Mesendoderm (in vitro differentiated cells): ENCODE measurements at regions not wholly inside any gene's neighbourhood (a gene's known extent, or its start where the extent isn't known, plus 50 kb on each side); places are given as distances from the start of the nearest gene placed in this dataset.

Experiments
- DNase-seq: peaks from one replicate; pipeline ENCODE4 v3.0.0; 2013
- H2AK5ac ChIP-seq: 2 replicates; pipeline ENCODE4 v1.6.1; 2013; ENCODE audit warnings: low read length, inconsistent platforms
- H2BK120ac ChIP-seq: 2 replicates; pipeline ENCODE4 v1.6.1; 2013; ENCODE audit warnings: low read depth, mild to moderate bottlenecking, low read length, moderate library complexity, mixed read lengths
- H2BK15ac ChIP-seq: replicated peaks from 2 replicates; pipeline ENCODE4 v1.6.1; 2013; ENCODE audit warnings: low read depth, mild to moderate bottlenecking, moderate library complexity
- H2BK5ac ChIP-seq: 2 replicates; pipeline ENCODE4 v1.6.1; 2013; ENCODE audit warnings: low read length, inconsistent platforms
- H3K18ac ChIP-seq: 2 replicates; pipeline ENCODE4 v1.6.1; 2013; ENCODE audit warnings: mild to moderate bottlenecking, low read length, mixed read lengths
- H3K23ac ChIP-seq: one replicate; pipeline ENCODE4 v1.6.1; 2013; ENCODE audit warnings: low read length
- H3K27ac ChIP-seq: 2 replicates; pipeline ENCODE4 v1.5.1; 2013; ENCODE audit warnings: low read depth, mild to moderate bottlenecking, inconsistent platforms, low read length, moderate library complexity
- H3K27me3 ChIP-seq: 2 replicates; pipeline ENCODE4 v1.6.1; 2013; ENCODE audit warnings: low read length, control low read depth, mild to moderate bottlenecking, inconsistent platforms; ENCODE audit not compliant: insufficient read depth, poor library complexity
- H3K36me3 ChIP-seq: 2 replicates; pipeline ENCODE4 v1.6.1; 2013; ENCODE audit warnings: low read length, inconsistent platforms; ENCODE audit not compliant: control insufficient read depth, insufficient read depth
- H3K4ac ChIP-seq: one replicate; pipeline ENCODE4 v1.6.1; 2013; ENCODE audit warnings: low read depth, mild to moderate bottlenecking, low read length, moderate library complexity
- H3K4me1 ChIP-seq: 2 replicates; pipeline ENCODE4 v1.6.1; 2013; ENCODE audit warnings: low read depth, low read length, inconsistent platforms; ENCODE audit not compliant: control insufficient read depth
- H3K4me2 ChIP-seq: 2 replicates; pipeline ENCODE4 v1.6.1; 2013; ENCODE audit warnings: low read length
- H3K4me3 ChIP-seq: 2 replicates; pipeline ENCODE4 v1.5.1; 2013; ENCODE audit warnings: mild to moderate bottlenecking, low read length
- H3K56ac ChIP-seq: one replicate; pipeline ENCODE4 v1.6.1; 2013; ENCODE audit warnings: low read length
- H3K79me1 ChIP-seq: 2 replicates; pipeline ENCODE4 v1.6.1; 2013; ENCODE audit warnings: low read length, inconsistent platforms
- H3K79me2 ChIP-seq: 2 replicates; pipeline ENCODE4 v1.6.1; 2013; ENCODE audit warnings: mild to moderate bottlenecking, low read length; ENCODE audit not compliant: control insufficient read depth, insufficient read depth
- H3K9ac ChIP-seq: 2 replicates; pipeline ENCODE4 v1.6.1; 2013; ENCODE audit warnings: low read length, inconsistent platforms
- H4K5ac ChIP-seq: one replicate; pipeline ENCODE4 v1.6.1; 2013; ENCODE audit warnings: low read length
- H4K8ac ChIP-seq: one replicate; pipeline ENCODE4 v1.6.1; 2013; ENCODE audit warnings: low read depth, mild to moderate bottlenecking, control low read depth, low read length, moderate library complexity
- WGBS: extraction: QIAGEN DNeasy Blood & Tissue Kit; methylation state at CpG from one replicate; pipeline ENCODE4 v1.1.7; 2013; ENCODE audit warnings: low lambda C conversion rate, missing lambda C conversion rate; ENCODE audit not compliant: insufficient coverage; ENCODE audit errors: extremely low coverage; 5-methylcytosine and 5-hydroxymethylcytosine counted together

DNA sequence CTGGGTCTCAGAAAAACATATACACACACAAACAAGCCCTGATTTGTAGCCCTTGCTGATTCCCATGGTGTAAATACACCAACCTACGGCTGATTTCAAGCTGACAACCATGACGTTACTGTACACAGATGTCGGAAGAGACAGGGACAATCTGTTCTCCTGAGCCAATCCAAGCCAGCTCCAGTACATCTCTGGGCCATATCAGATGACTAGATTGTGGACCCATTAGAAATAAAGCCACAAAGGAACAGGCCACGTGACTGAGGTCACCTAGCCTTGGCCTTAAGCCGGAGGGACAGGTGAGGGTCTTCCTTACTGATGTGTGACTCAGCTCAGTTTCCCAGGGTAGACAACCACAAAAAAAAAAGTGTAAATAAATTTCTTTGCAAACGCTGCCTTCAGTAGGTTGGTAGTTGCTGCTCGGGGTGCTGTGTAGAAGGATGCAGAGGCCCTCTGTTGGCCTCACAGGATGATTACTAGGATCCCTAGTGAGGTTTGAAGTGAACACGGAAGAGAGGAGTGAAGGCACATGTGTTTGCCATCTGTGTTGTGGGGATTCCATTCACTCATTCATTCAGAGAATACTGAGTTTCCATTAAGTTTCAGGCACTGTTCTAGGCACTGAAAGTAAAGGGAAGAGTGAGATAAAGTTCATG is 99.0 kb upstream of the LARGE1 start:
- Histone ChIP-seq H3K4me2 (no peak overlapping the region), H3K18ac (no peak overlapping the region), H3K9ac (no peak overlapping the region), H4K5ac (no peak overlapping the region), H3K4me1 (no peaks in the 10 kb centered on the region), H3K36me3 (no peaks in the 10 kb centered on the region), H2BK5ac (no peak overlapping the region), H2AK5ac (no peak overlapping the region), H3K56ac (no peak overlapping the region), H3K23ac (no peak overlapping the region), H3K27ac (no peak overlapping the region), H2BK120ac (no peak overlapping the region), H3K79me1 (no peaks in the 10 kb centered on the region), H3K27me3 (no peaks in the 10 kb centered on the region), H4K8ac (no peak overlapping the region), H3K4ac (no peak overlapping the region), H3K79me2 (no peaks in the 10 kb centered on the region), H3K4me3 (no peak overlapping the region), H2BK15ac (no peak overlapping the region)
- DNase-seq, result peak; percentile 5
- WGBS, result no CpG with 5 or more reads among the region's 8 CpGs

DNA sequence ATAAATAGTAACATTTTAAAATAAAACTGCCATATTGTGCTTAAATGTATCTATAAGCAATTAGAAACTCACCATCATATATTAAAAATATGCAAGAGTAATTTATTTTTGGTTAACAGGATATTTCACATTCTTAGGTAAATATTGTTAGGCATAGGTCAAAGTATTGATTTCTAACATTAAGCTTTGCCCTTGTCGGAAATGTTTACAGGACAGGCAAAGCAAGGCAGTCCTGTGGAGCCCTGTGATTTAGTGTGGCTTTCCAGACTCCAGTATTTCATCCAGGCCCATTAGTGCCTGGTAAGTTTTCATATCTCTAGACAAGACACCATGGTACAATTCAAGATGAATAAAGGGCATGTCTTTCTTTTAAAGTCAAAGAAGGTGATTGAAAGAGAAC is 114.9 kb upstream of the LARGE1 start:
- no peaks in the 10 kb centered on the region for H3K36me3 ChIP-seq
- no peaks in the 10 kb centered on the region for H3K27me3 ChIP-seq
- H3K4me3 ChIP-seq, result no peak overlapping the region
- H2BK120ac ChIP-seq, result no peak overlapping the region
- H4K5ac ChIP-seq, result no peak overlapping the region
- H3K27ac ChIP-seq, result no peak overlapping the region
- no peak overlapping the region for H4K8ac ChIP-seq
- H3K4me2 ChIP-seq, result no peak overlapping the region
- H3K4ac ChIP-seq, result no peak overlapping the region
- no peak overlapping the region for H3K9ac ChIP-seq
- DNase-seq, result no peak
- H2BK15ac ChIP-seq, result no peak overlapping the region
- no peak overlapping the region for H3K18ac ChIP-seq
- no peak overlapping the region for H3K56ac ChIP-seq
- no peaks in the 10 kb centered on the region for H3K79me1 ChIP-seq
- no peak overlapping the region for H3K23ac ChIP-seq
- H3K4me1 ChIP-seq, result no peaks in the 10 kb centered on the region
- H2BK5ac ChIP-seq, result no peak overlapping the region
- WGBS, result no CpG with 5 or more reads among the region's 1 CpG
- H3K79me2 ChIP-seq, result no peaks in the 10 kb centered on the region
- H2AK5ac ChIP-seq, result no peak overlapping the region

DNA sequence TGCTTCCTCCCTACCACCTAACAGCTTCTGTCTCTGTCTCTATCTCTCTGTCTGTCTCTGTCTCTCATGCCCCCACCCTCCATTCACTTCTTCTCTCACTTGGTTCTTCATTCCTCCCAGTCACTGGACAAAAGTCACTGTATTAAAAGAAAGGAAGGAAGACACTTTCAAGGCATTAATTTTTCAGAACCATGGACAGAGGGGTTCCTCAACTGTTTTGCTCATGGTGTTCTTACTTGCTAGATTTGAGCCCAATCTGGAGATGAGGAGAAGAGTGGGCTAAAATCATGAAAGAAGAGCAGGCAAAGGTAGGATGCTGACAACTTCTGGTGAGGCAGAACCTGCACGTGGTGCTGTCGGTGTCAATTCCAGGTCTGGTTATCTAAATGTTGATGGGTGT is 116.7 kb upstream of the LARGE1 start:
- Histone ChIP-seq H3K36me3 (no peaks in the 10 kb centered on the region), H3K23ac (no peak overlapping the region), H2BK120ac (no peak overlapping the region), H3K4me1 (no peaks in the 10 kb centered on the region), H3K27ac (no peak overlapping the region), H3K79me2 (no peaks in the 10 kb centered on the region), H3K4ac (no peak overlapping the region), H3K27me3 (no peaks in the 10 kb centered on the region), H3K9ac (no peak overlapping the region), H3K18ac (no peak overlapping the region), H2AK5ac (no peak overlapping the region), H2BK5ac (no peak overlapping the region), H3K4me3 (no peak overlapping the region), H3K79me1 (no peaks in the 10 kb centered on the region), H4K8ac (no peak overlapping the region), H3K56ac (no peak overlapping the region), H2BK15ac (no peak overlapping the region), H4K5ac (no peak overlapping the region), H3K4me2 (no peak overlapping the region)
- peak; percentile 46 for DNase-seq
- WGBS, result no CpG with 5 or more reads among the region's 2 CpGs

DNA sequence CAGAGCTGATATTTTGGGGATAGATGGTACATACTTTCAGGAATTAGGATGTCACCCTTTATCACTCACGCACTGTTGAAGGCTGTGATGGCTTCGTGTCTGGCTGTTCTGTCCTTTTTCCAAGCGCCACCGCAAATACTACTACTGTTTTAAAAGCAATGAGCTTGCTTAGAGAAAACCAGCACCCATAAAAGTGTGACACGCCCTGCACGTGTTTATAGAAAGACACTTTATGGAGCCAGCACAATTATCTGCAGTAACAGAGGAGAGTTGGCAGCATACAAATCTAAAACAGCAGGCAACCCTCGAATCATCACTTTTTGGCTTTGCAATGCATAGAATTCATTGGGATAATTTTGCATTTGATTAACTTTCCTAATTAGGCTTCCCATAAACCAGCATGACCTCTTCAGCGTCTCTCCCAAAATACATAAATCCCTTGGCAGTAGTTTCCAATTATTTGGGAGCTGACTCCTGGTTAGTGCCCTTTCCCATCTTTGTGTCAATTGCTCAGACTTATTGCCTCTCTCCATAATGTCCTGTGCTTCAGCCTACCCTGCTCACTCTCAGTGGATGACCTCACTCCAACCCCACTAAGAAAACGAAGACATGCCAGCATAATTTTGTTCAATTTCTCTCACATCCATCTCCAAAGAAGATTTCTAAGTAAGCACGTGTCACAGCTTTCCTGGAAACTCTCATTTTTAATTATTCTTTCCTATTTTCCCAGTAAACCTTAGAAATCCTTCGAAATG is 118.7 kb upstream of the LARGE1 start:
- Histone ChIP-seq H3K56ac (no peak overlapping the region), H4K8ac (no peak overlapping the region), H3K27me3 (no peaks in the 10 kb centered on the region), H3K23ac (no peak overlapping the region), H2BK5ac (no peak overlapping the region), H3K36me3 (no peaks in the 10 kb centered on the region), H3K79me1 (no peaks in the 10 kb centered on the region), H3K4me2 (no peak overlapping the region), H3K27ac (no peak overlapping the region), H3K9ac (no peak overlapping the region), H2BK15ac (no peak overlapping the region), H4K5ac (no peak overlapping the region), H2BK120ac (no peak overlapping the region), H2AK5ac (no peak overlapping the region), H3K4ac (no peak overlapping the region), H3K4me1 (no peaks in the 10 kb centered on the region), H3K18ac (no peak overlapping the region), H3K4me3 (no peak overlapping the region), H3K79me2 (no peaks in the 10 kb centered on the region)
- no CpG with 5 or more reads among the region's 11 CpGs for WGBS
- DNase-seq, result no peak

DNA sequence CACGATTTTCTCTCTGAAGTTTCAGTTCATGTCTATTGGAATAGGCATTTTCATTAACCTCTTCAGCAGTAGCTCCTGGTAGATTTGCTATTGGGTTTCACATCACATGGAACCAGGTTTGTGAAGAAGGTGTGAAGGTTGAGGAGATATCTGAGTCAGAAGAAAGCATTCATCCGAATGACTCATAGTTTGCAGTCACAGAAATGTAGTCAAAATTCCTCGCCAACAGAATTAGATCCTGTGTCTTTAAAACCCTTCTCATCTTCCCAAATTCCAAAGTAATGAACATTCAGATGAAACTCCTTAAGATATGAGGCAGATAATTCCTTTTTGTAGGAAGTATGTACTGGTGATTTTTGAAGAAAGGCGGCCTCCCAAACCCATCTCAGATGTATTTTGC is 125.0 kb upstream of the LARGE1 start:
- Histone ChIP-seq H3K79me2 (no peaks in the 10 kb centered on the region), H3K79me1 (no peaks in the 10 kb centered on the region), H3K4me3 (no peak overlapping the region), H3K4ac (no peak overlapping the region), H4K8ac (no peak overlapping the region), H3K18ac (no peak overlapping the region), H3K27me3 (no peaks in the 10 kb centered on the region), H3K56ac (no peak overlapping the region), H3K9ac (no peak overlapping the region), H2AK5ac (no peak overlapping the region), H3K23ac (no peak overlapping the region), H3K4me1 (no peaks in the 10 kb centered on the region), H3K36me3 (no peaks in the 10 kb centered on the region), H4K5ac (no peak overlapping the region), H3K4me2 (no peak overlapping the region), H2BK120ac (no peak overlapping the region), H2BK15ac (no peak overlapping the region), H3K27ac (no peak overlapping the region), H2BK5ac (no peak overlapping the region)
- WGBS, result no CpG with 5 or more reads among the region's 4 CpGs
- DNase-seq, result peak; percentile 41
